Inflammatory macrophage (primary cell): ENCODE measurements at regions not wholly inside any gene's neighbourhood (a gene's known extent, or its start where the extent isn't known, plus 50 kb on each side); places are given as distances from the start of the nearest gene placed in this dataset.
"Not testable (repeated sequence)": the region's sequence is repeated elsewhere in the genome, so short reads cannot be mapped to it uniquely, and the experiment has no call there.

Experiments
- DNase-seq, 2 donors: peaks; one replicate each; pipeline ENCODE4 v3.0.0-alpha.2; 2020 to 2022

DNA sequence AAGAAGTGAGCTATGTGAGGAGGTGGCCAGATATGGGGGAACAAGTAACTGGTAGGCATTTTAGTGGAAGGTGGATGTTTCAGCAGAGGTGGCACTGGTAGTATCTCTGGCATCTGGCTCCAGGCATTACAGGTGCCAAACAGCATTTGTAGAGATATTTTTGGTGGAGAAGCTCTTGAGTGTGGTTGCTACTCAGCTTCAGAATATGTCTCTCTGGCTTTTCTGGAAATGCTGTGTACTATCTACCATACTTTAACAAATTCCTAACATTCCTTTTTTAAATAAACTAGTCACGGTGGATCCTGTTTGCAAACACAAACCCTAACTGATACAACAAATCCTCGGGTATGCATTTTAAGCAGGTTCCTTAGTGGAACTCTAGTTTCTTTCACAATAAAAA, 128.0 kb downstream of the BARX2 start:
- no peak for DNase-seq

DNA sequence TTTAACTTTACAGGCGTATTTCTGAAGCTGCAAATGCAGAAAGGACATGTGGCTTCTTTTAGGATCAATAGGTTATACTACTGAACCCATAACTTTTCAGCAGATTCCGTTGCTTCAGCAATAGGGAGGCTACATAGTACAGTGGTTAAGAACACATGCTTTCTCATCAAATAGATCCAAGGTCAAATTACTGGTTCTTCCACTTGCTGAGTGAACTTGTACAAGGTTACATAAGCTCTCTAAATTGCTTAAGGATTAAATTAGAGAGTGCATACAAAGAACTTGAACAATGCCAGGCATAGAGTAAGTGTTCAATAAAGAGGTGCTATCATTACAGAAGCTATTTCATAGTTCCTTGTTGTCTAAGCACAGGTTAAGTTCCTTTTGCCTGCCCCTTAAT, 129.6 kb downstream of the BARX2 start:
- DNase-seq = no peak

DNA sequence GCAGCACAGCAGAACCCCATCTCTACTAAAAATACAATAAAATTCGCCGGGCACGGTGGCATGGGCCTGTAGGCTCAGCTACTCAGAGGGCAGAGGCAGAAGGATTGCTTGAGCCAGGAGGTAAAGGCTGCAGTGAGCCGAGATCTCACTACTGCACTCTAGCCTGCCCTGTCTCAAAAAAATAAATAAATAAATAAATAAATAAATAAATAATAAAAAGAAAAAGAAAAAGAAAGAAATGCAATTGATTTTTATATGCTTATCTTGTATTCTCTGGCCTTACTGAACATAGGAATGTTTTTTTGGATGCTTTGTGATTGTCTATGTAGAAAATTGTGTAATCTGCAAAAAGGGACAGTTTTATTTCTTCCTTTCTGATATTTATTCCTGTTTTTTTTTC, 132.5 kb downstream of the BARX2 start:
- DNase-seq = no peak

DNA sequence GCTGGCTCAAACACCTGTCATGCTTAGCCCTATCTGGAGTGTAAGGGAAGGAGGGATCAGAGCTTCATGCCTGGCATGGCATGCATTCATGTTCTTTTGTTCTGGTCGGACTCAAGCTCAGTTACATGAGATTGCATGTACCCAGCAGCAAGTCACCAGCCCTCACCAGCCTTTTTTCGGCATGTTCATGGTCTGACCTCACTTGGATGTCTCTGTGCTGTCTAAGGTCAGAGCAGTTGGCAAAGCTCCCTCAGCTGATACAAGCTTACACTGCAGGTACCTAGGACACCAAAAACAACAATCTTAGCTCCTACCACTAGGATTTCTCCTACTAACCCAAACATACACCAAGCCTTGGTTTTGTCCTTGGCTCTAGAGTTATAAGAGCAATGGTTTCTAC, 152.6 kb downstream of the BARX2 start:
- no peak for DNase-seq

DNA sequence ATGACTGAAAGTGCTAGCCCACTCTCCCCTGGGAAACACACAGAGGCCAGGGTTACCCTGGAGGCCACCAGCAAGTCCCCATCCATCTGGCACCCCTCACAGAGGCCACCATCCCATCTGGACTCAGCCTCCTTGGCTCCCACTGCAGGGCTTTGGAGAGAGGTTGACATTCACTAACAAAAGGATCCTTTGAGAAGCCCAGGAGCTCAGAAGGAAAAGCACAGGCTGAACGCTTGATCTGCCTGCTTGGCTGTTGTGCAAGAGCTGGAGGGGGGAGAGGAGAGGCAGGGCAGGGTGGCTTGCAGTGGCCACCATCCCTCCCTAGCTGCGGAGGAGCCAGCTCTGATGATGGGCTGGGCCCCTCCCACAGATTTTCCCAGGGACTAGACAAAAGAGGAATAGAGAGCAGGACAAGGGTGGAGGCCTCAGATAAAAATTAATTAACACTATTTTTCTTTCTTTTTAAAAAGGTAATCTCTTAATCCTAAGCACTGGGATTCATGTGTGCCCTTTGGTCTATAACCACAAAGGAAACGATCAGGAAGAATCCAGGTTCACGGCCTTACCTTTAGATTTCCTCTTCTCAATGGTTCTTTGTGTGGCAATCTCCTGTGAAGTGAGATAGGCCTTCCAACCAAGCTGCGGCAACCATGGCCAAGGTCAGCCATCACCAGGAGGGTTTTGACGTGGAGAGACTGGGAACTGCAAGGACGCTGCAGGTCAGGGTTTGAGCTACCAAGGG, 154.7 kb downstream of the BARX2 start:
- no peak for DNase-seq

DNA sequence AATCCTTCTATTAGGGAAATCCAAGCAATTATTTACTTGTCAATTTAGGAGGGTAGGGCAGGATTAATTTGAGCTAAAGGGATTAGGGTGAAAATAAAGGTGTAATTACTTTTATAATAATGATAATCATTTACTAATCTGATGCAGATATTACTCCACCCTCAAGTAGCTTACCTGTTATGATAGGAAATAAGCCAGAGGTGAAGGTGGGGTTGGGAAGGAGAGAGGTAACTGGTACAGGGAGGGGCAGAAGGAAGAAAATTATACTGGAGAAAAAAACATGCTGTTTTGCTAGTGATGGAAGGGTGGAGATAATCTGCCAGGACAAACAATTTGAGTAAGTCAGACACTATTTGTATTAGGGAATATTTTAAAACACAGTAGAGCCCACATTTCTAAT, 157.7 kb downstream of the BARX2 start:
- no peak for DNase-seq

DNA sequence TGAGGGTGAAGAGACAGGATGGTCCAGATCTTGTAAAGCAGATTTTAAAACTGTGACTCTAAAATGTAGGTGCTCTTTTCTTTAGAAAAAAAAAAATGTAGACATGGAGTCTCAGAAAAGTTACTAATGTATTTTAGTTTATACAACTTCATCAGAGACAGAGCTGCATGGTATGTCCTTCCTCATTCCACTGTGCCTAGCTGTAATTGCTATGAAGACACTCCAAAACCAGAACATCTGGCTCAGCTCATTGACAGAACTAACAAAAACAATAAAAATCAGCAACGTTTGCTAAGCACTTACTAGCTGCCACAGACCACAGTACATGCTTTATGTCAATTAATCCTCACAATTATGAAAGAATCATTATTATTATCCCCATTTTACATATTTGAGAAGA, 160.7 kb downstream of the BARX2 start:
- no peak for DNase-seq

DNA sequence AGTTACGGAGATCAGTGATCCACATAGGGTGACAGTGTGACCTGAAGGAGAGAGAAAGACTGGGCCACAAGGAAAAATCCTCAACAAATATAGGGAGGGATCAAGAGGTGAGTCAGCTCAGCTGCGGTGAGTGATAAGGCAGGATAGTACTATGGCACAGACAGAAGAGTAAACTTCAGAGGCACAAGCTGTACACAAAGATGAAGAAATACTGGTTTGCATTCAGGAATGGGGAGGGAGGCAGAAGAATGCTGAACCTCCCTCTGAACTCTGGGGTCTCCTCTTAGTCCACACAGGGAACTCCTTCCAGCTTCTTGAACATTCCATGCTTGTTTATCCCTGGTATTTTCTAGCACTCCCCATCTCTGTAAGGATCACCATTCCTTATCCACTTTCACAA, 162.7 kb downstream of the BARX2 start:
- DNase-seq = no peak

DNA sequence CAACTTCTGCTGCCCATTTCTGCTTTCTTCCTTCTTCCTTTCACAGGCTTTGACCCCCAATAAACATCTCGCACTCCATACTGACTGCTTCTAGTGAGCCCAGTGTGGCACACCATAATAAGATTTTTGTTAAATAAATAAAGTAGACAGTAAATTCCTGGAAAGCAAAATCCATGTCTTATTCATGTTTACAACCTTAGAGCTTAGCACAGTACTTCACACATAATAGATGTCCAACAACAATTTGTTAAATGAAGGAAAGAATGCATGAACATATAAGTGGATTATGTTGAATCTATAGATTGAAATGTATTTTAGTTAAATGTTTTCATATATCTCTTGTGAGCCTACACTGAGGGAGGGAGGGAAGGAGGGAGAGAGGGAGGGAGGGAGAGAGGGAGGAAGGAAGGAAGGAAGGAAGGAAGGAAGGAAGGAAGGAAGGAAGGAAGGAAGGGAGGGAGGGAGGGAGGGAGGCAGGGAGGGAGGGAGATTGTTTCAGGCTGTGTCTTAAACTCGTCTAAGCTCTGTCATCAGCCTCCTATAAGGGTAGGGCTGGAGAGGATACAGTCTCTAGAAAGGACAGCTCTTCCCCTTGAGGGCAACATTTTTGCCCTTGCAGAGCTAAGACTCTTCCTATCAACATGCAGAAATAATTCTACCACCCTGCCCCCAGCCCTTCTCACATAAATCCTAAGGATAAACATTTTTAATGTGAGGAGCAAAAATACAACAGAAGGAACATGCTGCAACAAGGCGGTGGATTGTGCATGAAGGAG, 168.1 kb downstream of the BARX2 start:
- DNase-seq = no peak

DNA sequence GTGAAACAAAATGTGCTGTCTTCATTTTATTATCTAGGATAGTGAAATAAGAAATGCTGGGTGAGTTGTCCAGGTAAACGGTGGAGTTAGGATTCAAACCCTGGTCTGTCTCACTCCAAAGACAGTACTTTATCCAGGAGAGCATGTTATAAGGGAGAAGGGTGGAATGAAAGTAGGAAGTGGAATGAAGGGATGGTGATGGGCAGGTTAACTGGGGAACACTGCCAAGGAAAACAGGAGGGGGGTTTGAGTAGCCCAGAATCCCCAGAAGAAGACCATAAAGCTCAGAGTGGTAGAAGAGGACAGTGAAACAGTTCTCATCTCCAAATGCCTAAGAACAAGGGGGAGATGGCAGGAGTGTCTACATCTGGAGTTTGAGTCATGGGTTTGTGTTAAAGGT, 169.0 kb downstream of the BARX2 start:
- DNase-seq = no peak

DNA sequence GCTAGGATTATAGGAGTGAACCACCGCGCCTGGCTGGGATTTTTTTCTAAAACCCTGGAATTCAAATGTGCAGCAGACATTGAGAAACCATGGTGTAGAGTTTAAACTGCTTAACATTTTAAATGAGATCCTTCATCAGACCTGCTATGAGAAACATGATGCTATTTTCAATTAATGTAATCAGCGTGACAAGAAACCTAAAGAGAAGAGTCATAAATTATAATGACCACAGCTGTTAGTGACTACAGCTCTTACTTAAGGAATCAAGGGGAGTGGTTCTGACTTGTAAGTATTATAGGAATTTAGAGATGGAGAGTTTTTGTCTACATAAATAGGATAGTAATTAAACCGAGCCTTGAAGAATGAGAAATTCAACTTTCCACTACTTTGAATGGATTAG, 170.6 kb downstream of the BARX2 start:
- no peak for DNase-seq

DNA sequence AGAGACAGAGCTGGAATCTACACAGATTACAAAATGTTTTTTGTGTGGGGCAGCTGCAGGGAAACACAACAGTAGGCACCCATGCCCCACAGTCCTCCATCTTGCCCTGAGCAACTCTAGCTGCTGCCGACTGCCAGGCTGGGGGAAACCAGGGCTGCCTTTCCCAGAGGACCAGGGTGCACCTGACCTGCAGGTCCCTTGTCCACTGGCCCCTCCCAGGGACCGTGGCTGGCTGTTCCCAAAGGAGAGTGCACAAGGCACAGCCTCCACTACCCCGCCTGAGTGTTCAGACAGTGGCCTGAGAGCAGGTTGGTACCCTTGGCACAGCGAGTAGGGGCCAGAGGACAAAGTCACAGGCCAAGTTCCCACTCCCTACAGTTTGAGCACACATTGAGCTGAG, 181.8 kb downstream of the BARX2 start:
- no peak for DNase-seq

DNA sequence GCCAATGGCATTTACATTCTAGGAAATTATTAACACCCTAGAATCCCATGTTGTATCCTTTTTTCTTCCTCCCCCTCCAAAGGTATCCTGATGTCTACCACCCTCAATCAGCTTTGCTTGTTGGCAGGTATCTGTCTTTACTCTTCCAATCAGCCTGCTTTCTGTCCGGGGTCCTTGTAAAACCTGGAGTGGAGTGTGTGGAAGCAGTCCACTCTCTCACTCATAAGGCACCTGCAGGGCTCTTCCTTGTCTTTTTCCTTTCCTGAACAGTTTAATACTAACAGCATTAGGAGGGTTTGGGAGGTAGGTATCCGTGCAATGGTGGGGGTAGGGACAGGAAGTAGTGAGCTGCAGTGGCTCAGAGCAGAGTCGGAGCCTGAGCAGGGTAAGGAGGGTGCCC, 193.4 kb downstream of the BARX2 start:
- DNase-seq = no peak

DNA sequence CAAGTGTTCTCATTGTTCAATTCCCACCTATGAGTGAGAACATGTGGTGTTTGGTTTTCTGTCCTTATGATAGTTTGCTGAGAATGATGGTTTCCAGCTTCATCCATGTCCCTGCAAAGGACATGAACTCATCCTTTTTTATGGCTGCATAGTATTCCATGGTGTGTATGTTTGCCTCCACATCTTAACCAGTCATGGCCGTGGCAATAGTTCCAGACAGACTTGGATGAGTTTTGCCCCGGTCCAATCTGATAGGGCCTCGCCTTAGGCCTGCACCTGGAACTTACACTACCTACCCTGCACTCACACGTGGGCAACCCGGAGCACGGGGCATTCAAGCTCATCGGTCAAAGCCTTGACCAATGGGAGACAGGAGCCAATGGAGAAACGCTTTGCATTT, 197.0 kb downstream of the BARX2 start:
- DNase-seq = not testable (repeated sequence)

DNA sequence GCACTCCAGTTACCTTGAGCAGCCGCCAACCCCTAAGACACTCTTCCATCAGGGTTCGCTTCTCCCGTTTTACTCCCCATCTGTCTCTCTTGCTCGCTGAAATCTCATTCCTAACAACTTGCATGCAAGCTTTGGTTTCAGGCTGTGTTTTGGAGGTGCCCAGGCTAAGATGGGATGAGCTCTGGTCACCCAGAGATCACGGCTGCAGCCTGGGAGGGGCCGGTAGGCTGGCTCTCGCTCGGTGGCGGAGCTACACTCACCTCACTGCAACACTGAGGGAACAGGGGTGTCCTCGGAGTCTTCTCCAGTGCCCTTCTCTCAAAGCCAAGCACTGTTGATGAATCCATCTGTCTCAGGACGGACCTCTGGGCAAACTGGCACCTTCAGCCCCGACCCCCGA, 197.5 kb downstream of the BARX2 start:
- no peak for DNase-seq

DNA sequence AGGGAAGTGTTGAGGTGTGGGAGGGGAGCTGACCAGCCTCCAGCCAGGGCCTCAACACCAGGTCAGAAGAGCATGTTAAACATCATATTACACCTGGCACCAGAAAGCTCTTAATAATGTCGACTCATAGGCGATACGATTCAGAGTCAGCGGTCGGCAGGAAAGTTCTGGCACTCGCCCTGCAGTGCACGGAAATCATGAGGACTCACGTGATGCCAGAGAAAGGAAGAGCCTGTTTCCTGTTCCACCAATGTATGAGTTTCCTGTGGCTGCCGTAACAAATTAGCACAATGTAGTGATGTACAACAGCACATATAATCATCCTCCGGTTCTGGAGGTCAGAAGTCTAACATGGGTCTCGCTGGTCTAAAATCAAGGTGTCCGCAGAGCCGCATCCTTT, 198.8 kb downstream of the BARX2 start:
- no peak for DNase-seq

DNA sequence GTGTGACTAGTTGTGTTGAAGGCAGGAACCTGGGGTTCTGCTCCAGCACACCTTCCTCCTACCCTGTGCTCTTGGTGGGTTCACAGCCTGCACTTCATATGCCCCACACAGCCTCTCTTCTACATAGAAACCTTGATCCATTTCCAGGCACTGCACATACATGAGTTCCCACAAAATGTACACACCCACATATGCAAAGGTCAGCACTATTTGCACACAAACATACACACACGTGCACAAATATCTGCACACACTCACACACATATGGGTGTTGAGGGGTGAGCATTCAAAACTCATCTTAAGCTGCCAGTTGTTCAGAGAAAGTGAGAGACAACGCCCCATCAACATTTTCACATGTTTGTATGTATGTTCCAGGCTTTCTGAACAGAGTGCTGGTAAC, 201.0 kb downstream of the BARX2 start:
- no peak for DNase-seq

DNA sequence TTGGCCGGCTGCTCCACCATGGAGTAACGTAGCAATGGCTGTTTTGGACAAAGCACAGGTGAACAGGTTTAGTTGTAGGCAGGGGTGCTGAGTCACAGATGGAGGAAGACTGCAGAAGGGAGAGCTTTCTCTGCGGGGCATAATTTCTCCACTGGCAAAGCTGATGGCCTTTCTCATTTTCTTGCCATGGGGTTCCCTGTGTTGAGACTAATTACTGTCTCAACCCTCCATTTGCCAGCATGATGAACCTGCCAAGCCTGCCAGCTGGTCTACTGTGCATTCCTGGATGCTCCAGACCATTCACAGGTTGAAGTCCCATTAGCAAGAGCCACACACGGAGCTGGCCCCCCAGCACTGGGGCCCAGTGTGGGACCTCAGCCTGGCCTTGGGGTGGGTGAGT, 202.4 kb downstream of the BARX2 start:
- no peak for DNase-seq

DNA sequence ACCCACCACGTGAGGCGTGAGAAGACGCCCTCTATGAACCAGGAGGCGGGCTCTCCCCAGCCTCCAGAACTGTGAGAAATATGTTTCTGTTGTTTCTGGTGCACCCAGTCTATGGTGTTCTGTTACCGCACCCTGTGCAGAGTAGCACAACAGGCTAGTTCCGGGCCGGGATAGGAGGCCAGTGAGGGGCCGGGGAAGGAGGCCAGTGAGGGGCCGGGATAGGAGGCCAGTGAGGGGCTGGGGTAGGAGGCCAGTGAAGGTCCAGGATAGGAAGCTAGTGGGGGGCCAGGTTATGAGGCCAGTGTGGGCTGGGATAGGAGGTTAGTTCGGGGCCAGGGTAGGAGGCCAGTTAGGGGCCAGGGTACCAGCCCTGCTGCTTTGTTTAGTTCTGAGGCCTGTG, 204.6 kb downstream of the BARX2 start:
- DNase-seq = no peak

DNA sequence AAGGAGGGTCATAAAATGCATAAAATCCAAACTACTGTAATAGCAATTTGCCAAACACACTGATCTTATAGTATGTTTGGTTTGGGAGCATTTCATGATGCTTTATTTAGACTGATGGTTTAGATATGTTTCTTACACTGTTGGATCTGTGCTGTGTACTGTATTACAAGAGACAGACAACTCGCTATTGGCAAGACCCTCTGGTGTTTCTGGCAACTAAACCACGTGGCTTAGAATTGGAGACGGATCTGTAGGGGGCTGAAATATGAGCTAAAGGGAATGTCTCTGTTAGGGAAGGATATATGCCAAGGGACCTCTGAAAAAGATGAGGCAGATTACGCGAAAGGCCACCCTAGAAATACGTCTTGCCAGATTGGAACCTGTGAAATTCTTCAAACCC, 208.7 kb downstream of the BARX2 start:
- DNase-seq = no peak

DNA sequence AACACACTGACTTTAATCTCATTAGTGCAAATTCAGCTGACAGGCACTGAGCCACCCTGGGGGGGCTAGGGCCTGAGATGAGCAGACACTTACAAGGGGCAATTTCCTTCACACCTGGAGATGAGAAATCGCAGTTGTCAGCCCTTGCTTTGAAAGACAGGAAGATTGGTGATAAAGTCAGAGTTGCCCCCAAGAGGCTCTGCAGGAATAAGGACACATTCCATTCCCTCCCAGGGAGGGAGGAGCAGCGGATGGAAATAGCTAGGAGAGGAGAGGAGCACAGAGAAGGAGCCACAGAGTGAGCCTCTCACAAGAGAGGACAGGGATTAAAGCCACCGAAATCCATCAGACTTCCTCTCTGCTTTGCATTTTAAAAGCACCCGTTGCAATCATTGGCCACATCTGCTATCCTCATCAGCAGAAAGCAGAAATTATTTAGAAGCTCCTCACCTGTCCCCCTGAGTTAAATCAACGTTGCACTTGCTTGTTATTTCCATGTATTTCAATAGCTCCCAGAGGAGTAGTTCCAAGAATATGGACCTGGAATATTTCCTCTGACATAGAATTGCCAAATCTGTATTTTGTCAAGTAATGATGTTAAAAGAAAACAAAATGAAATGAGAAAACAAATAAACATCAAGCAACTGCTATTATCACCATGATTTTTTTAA, 213.7 kb downstream of the BARX2 start:
- DNase-seq = no peak

DNA sequence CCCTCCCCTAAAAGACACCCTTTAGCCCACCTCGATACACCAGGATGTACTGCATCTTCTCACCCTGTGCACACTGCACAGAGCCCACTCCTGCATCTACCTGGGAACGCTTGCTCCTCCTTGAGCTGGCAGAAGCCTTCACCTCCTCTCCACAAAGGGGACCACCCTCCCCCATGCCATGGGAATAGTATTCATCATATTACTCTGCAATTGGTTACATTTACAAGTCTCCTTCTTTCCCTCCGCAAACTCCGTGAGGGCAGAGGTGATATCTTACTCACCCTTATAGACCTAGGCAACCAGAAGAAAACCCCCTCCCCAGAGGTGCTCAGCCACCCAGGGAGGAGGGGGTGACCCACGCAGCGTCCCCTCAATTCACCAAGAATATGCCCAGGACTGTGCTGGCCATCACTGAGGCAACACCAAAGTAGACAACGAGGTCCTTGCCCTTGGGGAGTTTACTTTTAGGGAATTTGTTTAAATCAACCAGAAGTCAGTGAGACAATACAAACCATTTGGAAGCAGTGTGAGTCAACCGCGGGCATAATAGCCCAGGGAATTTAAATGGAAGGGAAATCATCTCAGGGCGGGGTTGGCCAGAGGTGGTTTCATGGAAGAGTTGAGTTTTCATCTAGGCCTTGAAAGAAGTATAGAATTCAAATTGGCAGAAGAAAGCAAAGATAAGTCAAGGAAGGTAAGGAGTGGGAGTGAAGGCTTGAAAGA, 214.5 kb downstream of the BARX2 start:
- DNase-seq = no peak

DNA sequence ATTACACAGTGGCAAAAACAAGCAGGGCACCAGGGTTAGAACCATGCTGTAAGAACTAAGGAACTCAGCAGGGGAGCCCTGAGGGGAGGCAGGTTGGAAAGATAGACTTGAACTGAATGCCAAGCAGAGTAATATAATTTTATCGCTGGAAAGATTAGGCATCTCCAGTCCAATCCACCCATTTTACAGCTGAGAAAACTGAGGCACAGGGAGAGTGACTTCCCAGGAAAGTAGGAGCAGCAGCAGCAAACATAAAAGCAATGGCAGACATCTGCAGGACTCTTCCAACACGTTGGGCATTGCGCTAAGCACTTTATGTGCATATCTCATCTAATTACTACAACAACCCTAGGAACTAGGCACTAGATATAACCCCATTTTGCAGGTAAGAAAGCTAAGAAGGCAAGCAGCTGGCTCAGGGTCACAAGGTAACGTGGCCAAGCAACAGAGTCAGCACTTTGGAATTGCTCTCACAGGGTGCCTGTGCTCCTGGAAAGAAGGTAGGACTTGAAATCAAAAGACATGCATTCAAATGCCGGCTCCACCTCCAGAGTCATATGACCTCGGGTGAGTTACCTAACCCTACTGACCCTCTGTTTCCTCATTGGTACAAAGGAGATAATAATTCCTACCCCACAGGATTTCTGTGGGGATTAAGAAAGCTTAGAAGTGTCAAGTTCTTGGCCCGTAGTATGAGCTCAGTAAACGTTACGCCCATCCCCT, 215.3 kb downstream of the BARX2 start:
- DNase-seq = no peak
